ENCODE measurements at regions not wholly inside any gene's neighbourhood (a gene's known extent, or its start where the extent isn't known, plus 50 kb on each side); places are given as distances from the start of the nearest gene placed in this dataset.
"Not testable (repeated sequence)": the region's sequence is repeated elsewhere in the genome, so short reads cannot be mapped to it uniquely, and the experiment has no call there.

DNA sequence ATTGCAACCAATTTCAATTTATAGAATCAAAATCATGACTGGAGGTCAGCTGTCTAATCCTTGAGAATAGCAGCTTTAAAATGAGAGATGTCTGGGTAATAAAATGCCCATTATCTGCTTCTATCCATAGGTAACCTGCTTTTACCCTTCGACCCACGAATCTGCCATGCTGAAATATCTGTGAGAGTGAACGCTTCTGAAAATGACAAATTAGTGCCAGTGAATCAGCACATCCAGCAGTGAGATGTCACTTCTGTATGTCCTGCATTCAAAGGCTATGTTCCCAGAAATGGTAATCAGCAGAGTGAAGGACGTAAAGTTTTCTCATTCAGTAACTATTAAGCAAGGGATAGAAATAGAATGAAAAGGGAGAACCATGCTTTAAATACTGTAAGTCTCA is 532.4 kb upstream of the ITGA1 start:
- DNase-seq (ENCODE audit: low read depth): no peak

DNA sequence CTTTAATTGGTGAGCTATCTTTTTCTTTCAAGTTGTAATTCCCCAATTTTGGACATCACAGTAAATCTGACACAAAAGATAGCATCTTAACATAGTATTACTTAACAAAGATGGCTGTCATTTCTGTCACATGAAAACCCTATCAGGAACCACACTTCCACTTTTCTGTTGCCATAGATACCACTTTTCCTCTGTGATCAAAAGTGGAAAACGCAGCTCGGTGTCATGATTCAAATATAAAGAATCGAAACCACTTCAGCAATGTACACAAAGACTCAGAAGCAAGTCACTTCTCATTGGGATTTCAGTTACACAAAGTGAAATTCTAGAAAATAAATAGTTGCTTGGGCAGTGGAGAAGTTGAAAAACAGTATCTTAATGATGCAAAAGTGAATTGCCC is 524.9 kb upstream of the ITGA1 start:
- no peak for DNase-seq (ENCODE audit: low read depth)

DNA sequence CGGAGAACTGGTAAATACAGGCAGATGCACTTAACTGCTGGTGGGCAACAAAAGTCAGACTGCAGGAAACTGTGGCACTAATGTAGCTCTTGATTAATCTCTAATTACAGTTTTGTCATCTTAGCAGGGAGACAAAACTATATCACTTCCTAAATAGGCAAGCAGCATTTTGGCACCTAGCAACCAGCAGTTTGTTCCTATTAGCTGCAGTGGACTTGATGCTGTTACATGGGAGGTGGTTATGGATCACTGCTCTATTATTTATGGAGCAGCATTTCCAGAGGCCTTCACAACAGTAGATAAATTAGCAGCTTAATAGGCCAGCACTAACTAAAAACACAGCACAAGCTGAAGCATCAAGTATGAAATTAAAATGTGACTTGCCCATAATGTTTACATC is 518.3 kb upstream of the ITGA1 start:
- DNase-seq (ENCODE audit: low read depth): no peak

DNA sequence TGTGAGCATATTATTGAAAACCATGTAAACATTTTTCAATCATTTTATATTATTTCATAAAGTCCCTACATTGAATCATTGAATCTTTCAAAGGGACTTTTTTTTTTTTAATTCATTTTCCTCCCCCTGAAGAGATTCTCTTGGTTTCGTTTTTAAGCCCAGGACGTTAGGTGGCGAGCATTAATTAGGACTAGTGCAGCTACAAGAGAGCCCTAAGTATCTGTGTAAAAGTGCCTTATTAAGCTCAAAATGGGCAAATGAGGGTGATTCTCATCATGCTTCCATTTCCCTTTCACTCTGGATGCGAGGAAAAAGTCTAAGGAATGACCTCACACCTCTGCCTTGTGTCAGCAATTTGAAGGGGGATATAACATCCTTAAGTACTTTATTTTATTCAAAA is 517.9 kb upstream of the ITGA1 start:
- no peak for DNase-seq (ENCODE audit: low read depth)

DNA sequence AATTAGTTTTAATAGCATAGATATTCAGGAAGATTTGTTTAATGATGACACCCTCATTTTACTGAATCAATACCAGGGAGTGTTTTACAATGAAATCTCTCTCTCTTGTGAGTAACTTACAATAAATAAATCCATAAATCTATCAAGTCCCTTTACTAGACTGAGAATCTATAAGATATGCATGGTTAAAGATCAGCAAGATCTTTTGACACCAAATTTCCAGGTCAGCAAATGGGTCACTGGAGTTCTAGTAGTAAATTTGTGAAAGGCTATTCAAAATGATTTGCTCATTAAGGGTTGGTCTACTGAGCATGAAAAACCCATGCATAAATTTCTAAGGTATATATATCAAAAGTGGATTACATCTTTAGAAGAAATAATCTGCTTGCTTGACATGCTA is 512.1 kb upstream of the ITGA1 start:
- no peak for DNase-seq (ENCODE audit: low read depth)

DNA sequence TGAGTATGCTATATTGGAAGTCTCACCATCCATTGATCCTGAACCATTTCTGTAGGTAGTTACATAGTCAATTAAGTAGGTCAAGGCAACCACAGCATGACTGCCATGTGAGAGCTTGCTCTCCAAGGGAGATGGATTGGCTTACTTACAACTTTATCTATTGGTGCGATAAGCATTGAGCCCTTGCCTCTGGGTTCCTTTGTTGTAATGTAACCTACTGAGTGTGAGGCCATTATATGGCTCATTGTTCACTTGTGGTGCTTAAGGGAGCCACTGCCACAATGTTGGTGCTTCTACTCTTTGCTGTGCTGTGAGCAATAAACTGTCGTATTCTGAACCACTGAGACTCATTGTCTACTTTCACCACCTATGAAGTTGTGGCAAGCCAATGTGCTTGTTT is 510.6 kb upstream of the ITGA1 start:
- DNase-seq (ENCODE audit: low read depth): no peak

DNA sequence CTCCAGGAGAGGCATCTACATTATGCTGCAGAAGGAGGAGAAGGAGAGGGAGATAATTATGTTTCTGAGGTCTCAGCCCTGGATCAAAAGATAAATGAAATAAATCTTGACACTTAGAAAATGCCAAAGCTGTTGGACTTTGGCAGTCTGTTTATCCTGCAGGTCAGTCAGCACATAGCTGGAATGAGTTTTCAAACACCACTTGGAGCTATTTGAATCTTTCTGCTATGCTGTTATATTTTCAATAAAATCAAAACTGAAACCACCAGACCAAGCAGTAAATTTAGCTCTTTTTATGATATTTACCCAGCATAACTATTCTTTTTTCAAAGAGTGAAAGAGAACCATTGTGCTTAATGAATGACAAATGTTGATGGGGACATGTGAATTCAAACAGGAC is 505.1 kb upstream of the ITGA1 start:
- DNase-seq (ENCODE audit: low read depth): no peak

DNA sequence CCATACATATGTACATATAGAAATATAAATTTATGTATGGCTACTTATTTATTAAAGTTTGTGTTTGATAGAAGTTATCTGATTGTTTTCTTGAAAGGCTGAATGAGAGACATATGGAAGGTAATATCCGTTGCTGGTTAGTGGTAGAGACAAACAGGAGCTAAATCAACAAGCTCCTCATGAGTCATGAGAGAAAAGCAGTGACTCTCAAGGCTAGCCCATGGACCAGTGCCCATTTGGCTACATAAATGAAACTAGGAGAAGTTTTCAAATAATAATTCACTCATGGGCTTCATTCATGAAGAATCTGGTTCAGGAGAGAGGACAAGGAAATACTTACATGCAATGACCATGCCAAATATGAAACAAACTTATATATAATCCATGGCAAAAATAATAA is 504.5 kb upstream of the ITGA1 start:
- DNase-seq (ENCODE audit: low read depth): no peak

DNA sequence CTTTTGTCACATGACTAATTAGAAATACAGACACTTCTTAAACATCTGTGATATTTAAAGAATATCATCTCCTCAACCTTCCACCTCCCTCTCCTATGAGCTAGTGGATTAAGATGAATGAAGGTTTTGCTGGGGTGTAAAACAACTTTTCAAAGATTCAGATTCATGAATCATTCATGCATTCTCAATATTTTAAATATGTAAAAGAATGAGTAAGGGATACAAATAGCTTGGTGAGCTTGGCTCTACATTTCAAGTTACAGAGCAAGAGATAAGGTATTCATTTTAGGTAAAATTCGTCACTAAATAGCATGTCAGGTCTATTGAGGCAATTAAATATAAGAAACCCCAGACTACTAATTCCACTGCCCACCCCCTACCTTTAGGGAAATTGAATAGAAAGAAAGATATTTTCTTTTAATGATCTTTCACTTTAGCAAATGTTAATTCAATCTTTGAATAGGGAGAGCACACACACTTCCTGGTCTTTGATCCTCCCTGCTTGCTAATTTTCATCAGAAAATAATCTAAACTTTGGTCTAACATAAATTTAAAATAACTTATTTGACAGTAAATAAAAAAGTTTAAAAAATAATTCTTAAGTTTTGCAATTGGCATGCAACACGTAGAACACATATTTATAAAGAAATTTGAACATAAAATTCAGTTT is 486.9 kb upstream of the ITGA1 start:
- no peak for DNase-seq (ENCODE audit: low read depth)

DNA sequence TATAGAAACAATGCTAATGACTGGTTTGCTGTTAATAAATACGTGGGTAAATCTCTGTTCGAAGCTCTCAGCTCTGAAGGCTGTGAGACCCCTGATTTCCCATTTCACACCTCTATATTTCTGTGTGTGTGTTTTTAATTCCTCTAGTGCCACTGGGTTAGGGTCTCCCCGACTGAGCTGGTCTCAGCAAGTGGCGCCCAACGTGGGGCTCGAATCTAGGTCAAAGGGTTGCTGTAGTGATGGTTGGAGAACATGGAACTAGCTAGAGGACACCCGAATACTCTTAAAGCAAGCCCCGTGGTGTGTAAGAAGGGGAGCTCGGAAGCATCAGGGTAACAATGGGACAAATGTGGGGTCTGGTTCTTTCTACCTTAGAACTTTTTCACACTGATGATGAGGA is 482.9 kb upstream of the ITGA1 start:
- not testable (repeated sequence) for DNase-seq (ENCODE audit: low read depth)

DNA sequence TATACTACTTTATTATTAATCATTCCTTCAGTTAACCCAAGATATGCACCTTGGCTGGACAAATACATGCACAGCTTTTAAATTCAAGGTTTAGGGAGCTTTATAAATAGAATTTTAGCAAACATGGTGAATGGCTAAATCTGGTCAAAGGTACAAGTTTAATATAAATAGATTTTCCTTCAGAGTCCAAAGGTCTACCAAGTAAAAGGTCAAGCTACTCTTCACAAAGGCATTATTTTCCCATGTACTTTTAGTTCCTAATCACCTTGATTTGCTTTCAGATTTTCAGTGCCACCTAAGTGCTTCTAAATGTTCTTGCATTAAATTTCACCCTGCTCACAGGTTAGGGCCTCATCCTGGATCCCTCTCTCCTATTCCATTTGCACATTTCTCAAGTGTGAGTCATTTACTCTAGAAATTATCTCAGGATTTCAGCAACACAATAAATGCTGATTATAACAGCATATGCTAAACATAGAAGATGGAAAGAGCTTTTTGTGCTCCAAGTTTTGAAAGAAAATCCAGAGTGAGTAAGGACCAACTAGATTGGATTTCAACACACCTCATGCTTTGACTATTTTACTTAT is 459.4 kb upstream of the ITGA1 start:
- no peak for DNase-seq (ENCODE audit: low read depth)

DNA sequence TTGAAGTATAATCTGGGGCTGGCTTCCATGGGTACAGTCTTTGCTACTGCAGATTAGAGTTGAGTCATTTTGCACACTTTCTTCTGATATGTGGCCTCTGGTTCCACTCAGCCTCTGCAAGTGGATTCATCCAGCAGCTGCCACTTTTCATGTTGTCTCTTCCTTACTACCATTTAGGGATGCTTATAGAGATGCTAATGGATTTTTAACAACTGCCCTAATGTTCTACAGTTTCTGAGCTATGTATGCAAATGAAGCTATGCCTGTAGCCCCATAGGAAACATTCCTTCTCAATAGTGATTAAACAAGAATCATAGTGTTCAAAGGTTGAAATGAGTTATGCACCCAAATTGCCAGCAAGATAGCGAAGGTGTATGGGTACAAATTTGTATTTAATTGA is 456.0 kb upstream of the ITGA1 start:
- DNase-seq (ENCODE audit: low read depth): no peak

DNA sequence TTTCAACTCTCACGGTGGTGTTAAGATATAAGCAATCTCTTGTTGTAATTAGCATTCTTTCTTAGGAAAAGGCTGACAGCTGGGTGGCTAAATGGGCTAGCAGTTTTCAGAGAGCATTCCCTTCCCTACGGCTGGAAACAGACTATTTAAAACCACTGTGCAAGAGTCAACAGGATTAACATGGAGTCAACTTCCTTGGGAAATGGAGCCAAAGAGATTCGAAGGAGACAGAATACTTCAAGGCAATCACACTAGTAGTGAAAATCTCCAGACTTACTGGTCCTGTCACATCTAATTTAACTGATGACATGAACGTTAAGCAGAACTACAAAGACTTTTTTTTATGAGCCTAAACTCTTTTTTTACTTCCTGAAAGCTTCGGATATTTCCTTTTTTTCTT is 453.3 kb upstream of the ITGA1 start:
- DNase-seq (ENCODE audit: low read depth): no peak

DNA sequence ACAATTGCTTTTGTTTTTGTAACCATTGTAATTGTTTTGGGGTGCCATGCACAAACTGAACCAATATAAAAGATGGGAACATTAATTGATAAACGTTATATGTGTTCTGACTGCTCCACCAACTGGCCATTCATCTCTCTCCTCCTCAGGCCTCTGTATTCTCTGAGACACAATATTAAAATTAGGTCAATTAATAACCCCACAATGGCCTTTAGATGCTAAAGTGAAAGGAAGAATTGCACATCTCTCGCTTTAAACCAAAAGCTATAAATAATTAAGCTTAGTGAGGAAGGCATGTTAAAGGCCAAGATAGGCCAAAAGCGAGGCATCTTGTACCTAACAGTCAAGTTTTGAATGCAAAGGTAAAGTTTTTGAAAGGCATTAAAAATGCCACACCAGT is 448.4 kb upstream of the ITGA1 start:
- no peak for DNase-seq (ENCODE audit: low read depth)

DNA sequence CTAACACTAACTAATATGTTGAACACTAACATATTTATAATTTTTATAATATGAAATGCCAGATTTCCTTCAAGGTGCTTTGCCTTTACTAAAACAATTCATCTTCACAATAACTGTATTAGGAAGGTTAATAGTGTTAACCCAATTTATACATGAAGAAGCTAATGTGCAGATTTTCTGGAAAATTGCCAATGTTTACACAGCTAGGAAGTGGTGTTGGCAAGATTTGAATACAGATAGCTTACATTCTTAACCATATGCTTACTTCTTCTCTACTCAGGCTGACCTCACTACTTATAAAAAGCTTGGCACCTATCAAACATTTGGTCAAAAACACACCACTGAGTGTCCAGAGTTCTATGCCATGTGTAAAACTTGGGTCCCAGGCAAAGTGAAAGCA is 445.4 kb upstream of the ITGA1 start:
- DNase-seq (ENCODE audit: low read depth): no peak

DNA sequence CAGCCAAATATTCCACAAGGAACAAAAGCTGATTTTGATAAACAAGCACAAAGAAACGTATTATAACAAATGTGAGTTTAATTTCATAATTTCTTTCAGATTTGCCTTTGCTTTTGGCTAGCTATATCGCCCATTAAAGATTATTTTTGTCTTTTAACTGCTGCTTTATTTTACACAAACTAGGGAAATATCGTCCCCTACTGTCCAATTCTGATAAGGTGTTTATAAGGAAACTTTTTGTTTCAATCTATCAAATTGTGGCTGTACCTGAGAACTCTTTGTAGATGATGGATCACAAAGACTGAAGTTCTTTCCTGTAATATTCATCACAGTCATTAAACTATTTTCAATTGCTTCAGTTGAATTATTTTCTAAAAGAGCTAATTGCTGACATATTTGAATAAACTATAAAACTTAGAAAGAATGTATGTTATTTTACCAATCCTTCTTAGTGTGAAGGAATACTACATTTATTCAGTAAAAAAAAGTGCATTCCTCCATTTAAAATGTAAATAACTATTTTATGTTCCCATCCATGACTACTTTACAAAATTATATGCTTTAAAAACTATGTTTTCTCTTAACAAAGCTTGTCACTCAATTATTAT is 431.3 kb upstream of the ITGA1 start:
- no peak for DNase-seq (ENCODE audit: low read depth)

DNA sequence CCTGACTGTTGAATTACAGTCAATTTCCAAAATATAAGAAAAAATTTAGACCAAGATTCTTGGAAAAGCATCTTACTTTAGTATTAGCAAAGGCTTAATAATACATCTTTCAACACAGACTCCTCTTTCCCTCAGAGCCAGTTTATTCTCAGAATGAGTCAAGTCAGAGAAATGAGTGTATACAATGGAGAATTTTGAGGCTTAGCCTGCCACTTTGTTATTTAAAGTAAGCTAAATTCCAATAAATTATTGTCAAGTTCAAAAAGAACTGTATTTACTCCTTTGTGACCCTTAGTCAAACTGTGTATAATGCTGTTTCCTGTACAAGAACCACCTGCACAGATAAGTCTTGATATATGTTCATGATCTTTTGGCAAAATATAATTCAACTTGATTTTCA is 428.5 kb upstream of the ITGA1 start:
- no peak for DNase-seq (ENCODE audit: low read depth)

DNA sequence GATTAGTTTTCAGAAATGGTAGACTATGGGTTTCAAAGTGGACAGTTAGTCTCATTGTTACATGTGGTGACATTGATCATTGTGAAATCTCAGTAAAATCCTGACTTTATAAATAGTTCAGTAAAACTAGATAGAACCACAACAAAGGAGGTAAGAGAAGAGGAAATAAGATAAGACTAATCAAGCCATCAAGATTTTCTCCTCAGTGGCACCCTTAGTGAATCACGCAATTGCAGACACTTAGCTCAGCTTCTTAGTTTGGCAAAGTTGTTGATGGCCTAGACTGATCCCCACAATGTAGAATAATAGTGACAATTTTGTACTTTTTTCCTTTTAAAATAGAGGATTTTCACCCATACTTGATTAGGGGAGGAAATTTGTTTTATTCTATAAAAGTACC is 426.7 kb upstream of the ITGA1 start:
- DNase-seq (ENCODE audit: low read depth): no peak

DNA sequence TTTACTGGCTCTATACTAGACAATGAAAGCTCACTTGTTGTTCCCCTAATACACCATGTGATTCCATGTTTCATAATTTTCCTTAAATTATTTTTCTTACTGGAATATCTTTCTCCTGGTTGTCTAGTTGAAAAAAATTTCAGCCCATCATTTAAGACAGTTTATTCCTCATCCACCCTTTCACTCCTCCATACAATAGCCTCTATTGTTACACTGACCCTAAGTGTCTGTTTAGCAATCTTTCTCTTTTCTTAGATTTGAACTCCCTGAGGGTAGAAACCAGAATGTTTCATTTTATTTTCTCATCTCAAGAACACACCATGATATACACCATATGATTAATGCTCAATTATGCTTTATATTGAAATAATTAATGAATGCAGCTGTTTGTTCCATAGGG is 413.4 kb upstream of the ITGA1 start:
- no peak for DNase-seq (ENCODE audit: low read depth)

DNA sequence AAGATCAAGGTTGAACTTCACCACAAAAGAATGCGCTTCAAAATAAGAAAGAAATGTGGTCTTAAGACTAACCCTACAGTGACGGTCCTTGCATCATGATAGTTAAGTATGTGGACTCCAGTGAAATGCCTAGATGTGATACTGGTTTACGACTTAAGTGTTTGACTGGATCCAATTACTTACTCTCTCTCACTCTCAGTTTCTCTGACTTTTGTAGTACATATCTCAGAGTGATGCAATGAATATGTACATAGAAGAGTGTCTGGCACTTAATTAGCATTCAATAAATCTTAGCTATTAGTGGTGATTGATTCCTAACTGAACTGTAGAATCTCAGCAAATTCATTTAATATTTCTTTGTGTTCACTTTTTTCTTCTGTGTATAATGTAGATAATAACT is 411.7 kb upstream of the ITGA1 start:
- DNase-seq (ENCODE audit: low read depth): no peak

DNA sequence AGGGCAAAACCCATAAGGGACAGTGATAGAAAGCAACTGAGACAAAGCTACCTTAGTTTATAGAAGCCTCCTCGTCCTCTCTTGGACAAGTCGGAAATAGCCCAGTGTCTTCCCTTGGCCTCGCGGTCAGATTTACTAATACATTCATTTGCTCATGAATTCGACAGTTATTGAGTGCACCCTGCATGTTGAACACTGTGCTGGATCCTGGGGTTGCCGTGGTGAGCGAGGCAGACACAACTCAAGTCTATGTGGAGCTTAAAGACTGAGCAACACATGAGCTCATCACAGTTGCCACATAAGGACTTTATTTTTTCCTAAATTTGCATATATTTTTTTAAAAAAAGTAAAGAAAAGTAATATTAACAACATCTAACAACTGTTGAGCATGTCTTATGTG is 411.1 kb upstream of the ITGA1 start:
- DNase-seq (ENCODE audit: low read depth): no peak

DNA sequence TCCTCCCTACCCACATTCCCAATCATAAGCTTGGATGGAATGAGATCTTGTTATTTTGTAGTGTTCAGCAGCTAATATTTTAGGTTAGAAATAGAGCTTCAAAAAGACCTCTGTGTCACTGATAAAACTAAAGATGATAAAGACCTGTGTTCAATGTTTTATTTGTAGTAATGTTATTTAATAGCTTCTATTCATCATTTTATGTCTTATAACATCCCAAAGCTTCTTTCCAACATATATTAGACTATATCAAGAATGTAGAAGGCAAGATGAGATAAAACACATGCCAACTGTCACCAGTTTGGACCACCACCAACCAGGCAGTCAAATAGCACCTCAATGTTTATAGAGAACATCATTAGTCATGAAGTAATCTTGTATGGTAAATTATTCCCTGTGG is 409.5 kb upstream of the ITGA1 start:
- no peak for DNase-seq (ENCODE audit: low read depth)

DNA sequence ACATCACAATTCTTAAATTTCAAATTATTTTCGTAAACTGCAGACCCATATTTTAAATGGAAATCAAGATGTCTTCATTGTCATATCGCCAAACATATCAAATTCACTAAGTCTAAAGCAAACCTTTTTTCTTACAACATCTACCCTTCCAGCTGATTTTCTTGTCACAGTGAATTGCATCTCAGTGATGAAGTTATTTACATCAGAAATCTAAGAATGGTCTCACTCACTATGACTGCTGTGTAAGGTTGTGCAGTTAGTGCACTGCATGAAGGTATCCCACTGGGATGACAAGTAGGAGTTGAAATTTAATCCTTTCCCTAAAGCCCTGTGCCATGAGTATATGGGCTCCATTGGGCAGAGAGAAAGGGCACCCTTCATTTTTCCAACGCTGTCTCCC is 399.4 kb upstream of the ITGA1 start:
- no peak for DNase-seq (ENCODE audit: low read depth)

DNA sequence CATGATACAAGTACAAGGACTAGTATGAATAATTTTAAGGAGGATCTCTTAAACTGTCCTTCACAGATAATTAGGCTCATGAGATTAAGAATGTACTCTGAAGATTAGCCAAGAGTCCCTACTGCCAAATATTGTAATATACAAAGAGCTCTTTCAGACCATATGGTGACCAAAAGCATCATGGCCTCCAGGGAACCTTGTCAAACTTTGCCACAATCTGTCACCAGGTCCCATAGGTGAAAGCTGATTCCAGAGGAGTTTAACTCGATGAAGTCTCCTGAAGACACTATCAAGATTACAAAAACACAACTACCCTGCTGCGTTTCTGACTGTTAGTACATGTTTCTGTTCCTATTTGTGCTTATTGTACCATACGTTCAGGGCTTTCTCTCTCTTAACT is 395.4 kb upstream of the ITGA1 start:
- DNase-seq (ENCODE audit: low read depth): no peak

Measured in GM04503 (cell line).